ENCODE measurements at regions not wholly inside any gene's neighbourhood (a gene's known extent, or its start where the extent isn't known, plus 50 kb on each side); places are given as distances from the start of the nearest gene placed in this dataset.

DNA sequence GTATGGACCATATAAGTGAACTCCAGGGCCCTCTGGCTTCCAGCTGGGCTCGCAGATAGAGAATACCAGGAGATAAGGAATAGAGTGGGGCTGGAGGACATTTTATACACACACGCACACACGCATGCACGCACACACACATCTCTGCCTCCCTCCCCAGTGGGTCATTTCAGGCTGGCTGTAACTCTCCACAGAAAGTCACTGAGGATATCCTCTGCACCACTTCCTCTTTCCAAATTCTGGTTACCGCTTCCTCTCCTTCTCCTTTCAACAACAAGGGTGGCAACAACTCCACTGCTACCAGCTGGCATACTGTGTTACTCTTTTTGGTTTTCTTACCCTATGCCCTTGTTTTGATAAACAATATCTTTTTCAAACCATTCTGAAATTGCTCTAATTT lies 280.2 kb downstream of the COL12A1 start:
- H3K9ac ChIP-seq (ENCODE audit: insufficient read depth, low read depth, low read length) = no peak overlapping the region
- H3K79me2 ChIP-seq (ENCODE audit: insufficient read depth, low read length) = no peaks in the 10 kb centered on the region
- ChIA-PET CTCF (ENCODE audit: low intra/inter-chr PET ratio, low total read pairs) (no interaction called here), POLR2A (no interaction called here)
- FAIRE-seq (no peak), DNase-seq (ENCODE audit: low spot score) (no peak), ATAC-seq (no peak)
- in situ Hi-C loops (cut with HindIII; ENCODE audit: extremely low pct_ligation_motif_present, low pct_unique_long_range_greater_than_20kb) = no loop called here
- 3% methylated on average over 5 of the region's 5 CpGs for WGBS (ENCODE audit: low lambda C conversion rate)
- H3K9me3 ChIP-seq (ENCODE audit: low read length) = no peaks in the 10 kb centered on the region
- H3K4me3 ChIP-seq (replicated peaks in 1 of 3; ENCODE audit: insufficient read depth in 1 of 3, low read depth in 2 of 3, low read length in 3 of 3) = no peak overlapping the region
- no peaks in the 10 kb centered on the region for H3K4me1 ChIP-seq (ENCODE audit: insufficient read depth, low read length)
- H3K27me3 ChIP-seq (ENCODE audit: control insufficient read depth in 1 of 2, insufficient read depth in 2 of 2, low read length in 2 of 2) = no peaks in the 10 kb centered on the region
- H3K27ac ChIP-seq (ENCODE audit: extremely low read length, insufficient read depth, low read length) = no peak overlapping the region
- no peak overlapping the region for H3K4me2 ChIP-seq (ENCODE audit: low read depth, low read length)
- intact Hi-C loops (cut with micrococcal nuclease; ENCODE audit: unreplicated experiment) = no loop called here
- BruUV-seq (replicated peaks) = no TSS peak
- no peaks in the 10 kb centered on the region for H3K36me3 ChIP-seq (replicated peaks in 1 of 2; ENCODE audit: control insufficient read depth in 1 of 2, insufficient read depth in 2 of 2, low read length in 2 of 2)
- H4K20me1 ChIP-seq (ENCODE audit: insufficient read depth, low read length) = no peaks in the 10 kb centered on the region
- no peak overlapping the region for H2AFZ ChIP-seq (ENCODE audit: low read length)
- TF ChIP-seq HINFP (CRISPR knock-in tag; IDR thresholded peaks at IDR 0.05; ENCODE audit: low read depth) (no peak), ZNF121 (CRISPR knock-in tag; IDR thresholded peaks at IDR 0.05) (no peak), ZMYM4 (CRISPR knock-in tag; IDR thresholded peaks at IDR 0.05) (no peak)
- TF ChIP-seq, protein P1, sequence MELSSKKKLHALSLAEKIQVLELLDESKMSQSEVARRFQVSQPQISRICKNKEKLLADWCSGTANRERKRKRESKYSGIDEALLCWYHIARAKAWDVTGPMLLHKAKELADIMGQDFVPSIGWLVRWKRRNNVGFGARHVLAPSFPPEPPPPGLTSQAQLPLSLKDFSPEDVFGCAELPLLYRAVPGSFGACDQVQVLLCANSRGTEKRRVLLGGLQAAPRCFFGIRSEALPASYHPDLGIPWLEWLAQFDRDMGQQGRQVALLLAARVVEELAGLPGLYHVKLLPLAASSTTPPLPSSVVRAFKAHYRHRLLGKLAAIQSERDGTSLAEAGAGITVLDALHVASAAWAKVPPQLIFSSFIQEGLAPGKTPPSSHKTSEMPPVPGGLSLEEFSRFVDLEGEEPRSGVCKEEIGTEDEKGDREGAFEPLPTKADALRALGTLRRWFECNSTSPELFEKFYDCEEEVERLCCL (CRISPR knock-in tag; IDR thresholded peaks at IDR 0.05; ENCODE audit: borderline replicate concordance) = no peak
- TF ChIP-seq, protein P2, sequence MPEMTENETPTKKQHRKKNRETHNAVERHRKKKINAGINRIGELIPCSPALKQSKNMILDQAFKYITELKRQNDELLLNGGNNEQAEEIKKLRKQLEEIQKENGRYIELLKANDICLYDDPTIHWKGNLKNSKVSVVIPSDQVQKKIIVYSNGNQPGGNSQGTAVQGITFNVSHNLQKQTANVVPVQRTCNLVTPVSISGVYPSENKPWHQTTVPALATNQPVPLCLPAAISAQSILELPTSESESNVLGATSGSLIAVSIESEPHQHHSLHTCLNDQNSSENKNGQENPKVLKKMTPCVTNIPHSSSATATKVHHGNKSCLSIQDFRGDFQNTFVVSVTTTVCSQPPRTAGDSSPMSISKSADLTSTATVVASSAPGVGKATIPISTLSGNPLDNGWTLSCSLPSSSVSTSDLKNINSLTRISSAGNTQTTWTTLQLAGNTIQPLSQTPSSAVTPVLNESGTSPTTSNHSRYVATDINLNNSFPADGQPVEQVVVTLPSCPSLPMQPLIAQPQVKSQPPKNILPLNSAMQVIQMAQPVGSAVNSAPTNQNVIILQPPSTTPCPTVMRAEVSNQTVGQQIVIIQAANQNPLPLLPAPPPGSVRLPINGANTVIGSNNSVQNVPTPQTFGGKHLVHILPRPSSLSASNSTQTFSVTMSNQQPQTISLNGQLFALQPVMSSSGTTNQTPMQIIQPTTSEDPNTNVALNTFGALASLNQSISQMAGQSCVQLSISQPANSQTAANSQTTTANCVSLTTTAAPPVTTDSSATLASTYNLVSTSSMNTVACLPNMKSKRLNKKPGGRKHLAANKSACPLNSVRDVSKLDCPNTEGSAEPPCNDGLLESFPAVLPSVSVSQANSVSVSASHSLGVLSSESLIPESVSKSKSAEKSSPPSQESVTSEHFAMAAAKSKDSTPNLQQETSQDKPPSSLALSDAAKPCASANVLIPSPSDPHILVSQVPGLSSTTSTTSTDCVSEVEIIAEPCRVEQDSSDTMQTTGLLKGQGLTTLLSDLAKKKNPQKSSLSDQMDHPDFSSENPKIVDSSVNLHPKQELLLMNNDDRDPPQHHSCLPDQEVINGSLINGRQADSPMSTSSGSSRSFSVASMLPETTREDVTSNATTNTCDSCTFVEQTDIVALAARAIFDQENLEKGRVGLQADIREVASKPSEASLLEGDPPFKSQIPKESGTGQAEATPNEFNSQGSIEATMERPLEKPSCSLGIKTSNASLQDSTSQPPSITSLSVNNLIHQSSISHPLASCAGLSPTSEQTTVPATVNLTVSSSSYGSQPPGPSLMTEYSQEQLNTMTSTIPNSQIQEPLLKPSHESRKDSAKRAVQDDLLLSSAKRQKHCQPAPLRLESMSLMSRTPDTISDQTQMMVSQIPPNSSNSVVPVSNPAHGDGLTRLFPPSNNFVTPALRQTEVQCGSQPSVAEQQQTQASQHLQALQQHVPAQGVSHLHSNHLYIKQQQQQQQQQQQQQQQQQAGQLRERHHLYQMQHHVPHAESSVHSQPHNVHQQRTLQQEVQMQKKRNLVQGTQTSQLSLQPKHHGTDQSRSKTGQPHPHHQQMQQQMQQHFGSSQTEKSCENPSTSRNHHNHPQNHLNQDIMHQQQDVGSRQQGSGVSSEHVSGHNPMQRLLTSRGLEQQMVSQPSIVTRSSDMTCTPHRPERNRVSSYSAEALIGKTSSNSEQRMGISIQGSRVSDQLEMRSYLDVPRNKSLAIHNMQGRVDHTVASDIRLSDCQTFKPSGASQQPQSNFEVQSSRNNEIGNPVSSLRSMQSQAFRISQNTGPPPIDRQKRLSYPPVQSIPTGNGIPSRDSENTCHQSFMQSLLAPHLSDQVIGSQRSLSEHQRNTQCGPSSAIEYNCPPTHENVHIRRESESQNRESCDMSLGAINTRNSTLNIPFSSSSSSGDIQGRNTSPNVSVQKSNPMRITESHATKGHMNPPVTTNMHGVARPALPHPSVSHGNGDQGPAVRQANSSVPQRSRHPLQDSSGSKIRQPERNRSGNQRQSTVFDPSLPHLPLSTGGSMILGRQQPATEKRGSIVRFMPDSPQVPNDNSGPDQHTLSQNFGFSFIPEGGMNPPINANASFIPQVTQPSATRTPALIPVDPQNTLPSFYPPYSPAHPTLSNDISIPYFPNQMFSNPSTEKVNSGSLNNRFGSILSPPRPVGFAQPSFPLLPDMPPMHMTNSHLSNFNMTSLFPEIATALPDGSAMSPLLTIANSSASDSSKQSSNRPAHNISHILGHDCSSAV (CRISPR knock-in tag; IDR thresholded peaks at IDR 0.05; ENCODE audit: borderline replicate concordance) = no peak
- TF ChIP-seq, protein P3, sequence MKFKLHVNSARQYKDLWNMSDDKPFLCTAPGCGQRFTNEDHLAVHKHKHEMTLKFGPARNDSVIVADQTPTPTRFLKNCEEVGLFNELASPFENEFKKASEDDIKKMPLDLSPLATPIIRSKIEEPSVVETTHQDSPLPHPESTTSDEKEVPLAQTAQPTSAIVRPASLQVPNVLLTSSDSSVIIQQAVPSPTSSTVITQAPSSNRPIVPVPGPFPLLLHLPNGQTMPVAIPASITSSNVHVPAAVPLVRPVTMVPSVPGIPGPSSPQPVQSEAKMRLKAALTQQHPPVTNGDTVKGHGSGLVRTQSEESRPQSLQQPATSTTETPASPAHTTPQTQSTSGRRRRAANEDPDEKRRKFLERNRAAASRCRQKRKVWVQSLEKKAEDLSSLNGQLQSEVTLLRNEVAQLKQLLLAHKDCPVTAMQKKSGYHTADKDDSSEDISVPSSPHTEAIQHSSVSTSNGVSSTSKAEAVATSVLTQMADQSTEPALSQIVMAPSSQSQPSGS (CRISPR knock-in tag; IDR thresholded peaks at IDR 0.05) = no peak
- TF ChIP-seq, protein P4, sequence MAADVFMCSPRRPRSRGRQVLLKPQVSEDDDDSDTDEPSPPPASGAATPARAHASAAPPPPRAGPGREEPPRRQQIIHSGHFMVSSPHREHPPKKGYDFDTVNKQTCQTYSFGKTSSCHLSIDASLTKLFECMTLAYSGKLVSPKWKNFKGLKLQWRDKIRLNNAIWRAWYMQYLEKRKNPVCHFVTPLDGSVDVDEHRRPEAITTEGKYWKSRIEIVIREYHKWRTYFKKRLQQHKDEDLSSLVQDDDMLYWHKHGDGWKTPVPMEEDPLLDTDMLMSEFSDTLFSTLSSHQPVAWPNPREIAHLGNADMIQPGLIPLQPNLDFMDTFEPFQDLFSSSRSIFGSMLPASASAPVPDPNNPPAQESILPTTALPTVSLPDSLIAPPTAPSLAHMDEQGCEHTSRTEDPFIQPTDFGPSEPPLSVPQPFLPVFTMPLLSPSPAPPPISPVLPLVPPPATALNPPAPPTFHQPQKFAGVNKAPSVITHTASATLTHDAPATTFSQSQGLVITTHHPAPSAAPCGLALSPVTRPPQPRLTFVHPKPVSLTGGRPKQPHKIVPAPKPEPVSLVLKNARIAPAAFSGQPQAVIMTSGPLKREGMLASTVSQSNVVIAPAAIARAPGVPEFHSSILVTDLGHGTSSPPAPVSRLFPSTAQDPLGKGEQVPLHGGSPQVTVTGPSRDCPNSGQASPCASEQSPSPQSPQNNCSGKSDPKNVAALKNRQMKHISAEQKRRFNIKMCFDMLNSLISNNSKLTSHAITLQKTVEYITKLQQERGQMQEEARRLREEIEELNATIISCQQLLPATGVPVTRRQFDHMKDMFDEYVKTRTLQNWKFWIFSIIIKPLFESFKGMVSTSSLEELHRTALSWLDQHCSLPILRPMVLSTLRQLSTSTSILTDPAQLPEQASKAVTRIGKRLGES (CRISPR knock-in tag; IDR thresholded peaks at IDR 0.05; ENCODE audit: borderline replicate concordance) = no peak

All from HepG2 (cell line).